Brain microvascular endothelial cell (primary cell): ENCODE measurements at regions not wholly inside any gene's neighbourhood (a gene's known extent, or its start where the extent isn't known, plus 50 kb on each side); places are given as distances from the start of the nearest gene placed in this dataset.

Experiments
- DNase-seq: peaks from one replicate; pipeline ENCODE4 v3.0.0-alpha.2; 2020
- H3K27ac ChIP-seq: fragments of 250-450 bp; sonication (Bioruptor Pico); 2 replicates; pipeline ENCODE4 v1.5.1; 2020; ENCODE audit warnings: mild to moderate bottlenecking, moderate library complexity
- H3K27me3 ChIP-seq: fragments of 250-450 bp; sonication (Bioruptor Pico); replicated peaks from 2 replicates; pipeline ENCODE4 v1.5.1; 2020; ENCODE audit warnings: mild to moderate bottlenecking
- H3K36me3 ChIP-seq: fragments of 250-450 bp; sonication (Bioruptor Pico); replicated peaks from 2 replicates; pipeline ENCODE4 v1.5.1; 2020; ENCODE audit warnings: mild to moderate bottlenecking
- H3K4me3 ChIP-seq: 2 replicates; pipeline ENCODE4 v1.5.1; 2011; ENCODE audit warnings: low read depth, mild to moderate bottlenecking, control low read depth, low read length, moderate library complexity
- CTCF ChIP-seq: IDR thresholded peaks from 2 replicates; pipeline ENCODE4 v1.5.1; 2011; ENCODE audit warnings: low read depth, mild to moderate bottlenecking, moderate library complexity, low read length, control low read depth, inconsistent platforms; ENCODE audit errors: missing control alignments
- in situ Hi-C: cut with HindIII; loops from 2 replicates; pipeline ENCODE4 v1.10.0; 2017; ENCODE audit warnings: low sequenced_read_pairs, low pct_ligation_motif_present

DNA sequence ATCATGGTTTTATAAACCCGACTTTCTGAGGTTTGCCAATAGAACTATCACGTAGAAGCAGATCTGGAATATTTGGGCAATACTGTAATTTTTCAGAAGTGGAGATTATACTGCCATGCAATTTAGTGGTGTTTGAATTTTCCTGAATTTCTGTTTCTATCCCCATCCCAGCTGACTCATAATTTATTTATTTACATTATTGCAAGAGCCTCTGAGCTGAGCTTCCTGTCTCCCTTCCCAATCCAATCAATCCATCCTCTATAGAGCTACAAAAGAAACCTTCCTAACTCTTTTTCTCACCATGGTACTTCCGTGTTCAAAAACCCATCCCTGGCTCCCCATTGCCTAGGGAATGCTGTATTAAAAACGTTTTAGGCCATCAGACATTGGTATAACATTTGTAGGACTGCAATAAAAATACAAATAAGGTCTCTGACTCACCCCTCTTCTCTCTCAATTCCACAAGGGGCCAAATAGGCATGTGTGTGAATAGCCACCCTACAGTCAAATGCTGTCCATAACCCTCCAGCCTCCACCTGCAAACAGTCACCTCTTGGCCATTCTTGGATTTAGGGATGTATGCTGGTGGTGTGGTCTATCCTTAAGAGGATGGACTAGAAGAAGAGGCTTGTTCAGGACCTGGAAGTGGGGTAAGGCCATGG lies 190.7 kb downstream of the CD47 start:
- no peaks in the 10 kb centered on the region for H3K27me3 ChIP-seq
- in situ Hi-C loops = no loop called here
- no peak overlapping the region for H3K4me3 ChIP-seq
- DNase-seq = no peak
- TF ChIP-seq CTCF = no peak
- H3K36me3 ChIP-seq = no peaks in the 10 kb centered on the region
- H3K27ac ChIP-seq = no peak overlapping the region

DNA sequence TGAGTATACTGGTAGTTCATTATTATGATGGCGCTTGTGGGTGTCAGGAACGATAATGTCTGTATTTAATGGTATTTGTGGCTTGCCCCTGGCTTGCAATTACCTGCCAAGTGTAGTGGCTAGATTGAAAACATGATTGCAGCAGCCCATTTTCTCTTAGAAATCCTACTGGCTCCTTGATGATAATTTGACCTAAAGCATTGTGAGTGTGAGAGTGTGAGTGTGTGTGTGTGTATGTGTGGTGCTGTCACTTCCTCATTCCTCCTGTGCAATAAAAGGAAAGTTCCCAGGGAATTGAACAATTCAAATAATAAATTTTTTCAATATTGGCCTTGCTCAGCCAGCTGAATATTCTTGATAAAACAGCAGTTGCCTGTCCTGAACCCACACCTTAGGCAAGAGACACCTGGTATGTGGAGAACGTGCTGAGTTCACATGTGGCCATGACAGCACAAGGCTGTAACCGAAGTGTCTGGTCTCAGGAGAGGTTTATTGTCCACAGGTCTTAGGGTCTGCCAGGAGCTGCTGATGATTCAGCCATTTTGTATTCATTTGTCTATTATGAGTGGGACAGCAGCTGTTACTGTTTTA lies 193.3 kb downstream of the CD47 start:
- H3K27ac ChIP-seq = no peak overlapping the region
- in situ Hi-C loops = no loop called here
- no peaks in the 10 kb centered on the region for H3K27me3 ChIP-seq
- H3K36me3 ChIP-seq = no peaks in the 10 kb centered on the region
- TF ChIP-seq CTCF = no peak
- DNase-seq = no peak
- no peak overlapping the region for H3K4me3 ChIP-seq

- Histone ChIP-seq H3K27ac (no peak overlapping the region), H3K4me3 (no peak overlapping the region), H3K27me3 (no peaks in the 10 kb centered on the region), H3K36me3 (no peaks in the 10 kb centered on the region)
- in situ Hi-C loops = no loop called here
- DNase-seq = peak; percentile 29
- TF ChIP-seq CTCF = no peak
These were observed 195.8 kb downstream of the CD47 start for GRCh38 chr3:107894998-107895397.

- H3K36me3 ChIP-seq = no peaks in the 10 kb centered on the region
- in situ Hi-C loops = no loop called here
- no peak overlapping the region for H3K27ac ChIP-seq
- H3K4me3 ChIP-seq = no peak overlapping the region
- no peak for DNase-seq
- no peaks in the 10 kb centered on the region for H3K27me3 ChIP-seq
- TF ChIP-seq CTCF = no peak
These were observed 197.7 kb downstream of the CD47 start for GRCh38 chr3:107892955-107893624.

- in situ Hi-C loops = no loop called here
- no peaks in the 10 kb centered on the region for H3K27me3 ChIP-seq
- TF ChIP-seq CTCF = peak; percentile 45
- H3K27ac ChIP-seq = no peak overlapping the region
- no peak for DNase-seq
- H3K36me3 ChIP-seq = no peaks in the 10 kb centered on the region
- no peak overlapping the region for H3K4me3 ChIP-seq
These were observed 205.9 kb downstream of the CD47 start for GRCh38 chr3:107884719-107885460.
